ENCODE measurements at regions not wholly inside any gene's neighbourhood (a gene's known extent, or its start where the extent isn't known, plus 50 kb on each side); places are given as distances from the start of the nearest gene placed in this dataset.

DNA sequence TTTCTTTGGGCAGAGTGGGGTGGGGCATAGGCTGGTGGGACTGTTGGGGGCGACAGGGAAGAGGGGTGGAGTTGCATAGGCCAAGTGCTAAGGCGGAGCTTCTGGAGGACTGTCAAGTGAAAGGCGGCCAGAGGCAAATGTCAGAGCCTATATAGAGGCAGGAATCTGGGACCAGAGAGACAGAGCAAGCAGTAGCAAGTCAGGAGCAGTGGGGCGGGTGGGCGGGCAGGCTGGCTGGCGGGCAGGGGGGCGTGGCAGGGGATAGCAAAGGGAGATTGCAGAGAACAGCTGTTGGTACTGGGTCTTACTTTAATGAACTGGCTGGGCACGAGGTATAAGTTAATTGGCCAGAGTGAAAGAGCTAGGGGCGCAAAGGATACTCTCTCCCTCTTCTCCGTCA is 89.8 kb downstream of the RTL9 start:
- Histone ChIP-seq H3K4me3 (ENCODE audit: low read length) (no peak overlapping the region), H3K4me2 (ENCODE audit: low read length) (no peak overlapping the region), H3K9me2 (ENCODE audit: insufficient read depth, low read length) (no peaks in the 10 kb centered on the region), H3K36me3 (ENCODE audit: insufficient read depth, low read length) (no peaks in the 10 kb centered on the region), H2AFZ (ENCODE audit: low read depth, low read length) (no peak overlapping the region), H3K9me3 (ENCODE audit: low read length) (no peaks in the 10 kb centered on the region), H4K20me1 (ENCODE audit: insufficient read depth) (no peaks in the 10 kb centered on the region), H3K79me2 (replicated peaks; ENCODE audit: insufficient read depth, low read length) (no peaks in the 10 kb centered on the region), H3K27me3 (ENCODE audit: insufficient read depth, low read depth, low read length) (no peaks in the 10 kb centered on the region), H3F3A (ENCODE audit: insufficient read depth, low read length, poor library complexity, severe bottlenecking) (no peaks in the 10 kb centered on the region), H3K9ac (ENCODE audit: low read length) (no peak overlapping the region), H3K27ac (ENCODE audit: low read length) (no peak overlapping the region)
- TF ChIP-seq EZH2 (IDR thresholded peaks at IDR 0.05; ENCODE audit: borderline replicate concordance, insufficient read depth, low read length, poor library complexity, severe bottlenecking) (no peak), RAD21 (conservative IDR thresholded peaks at IDR 0.05) (no peak), POLR2AphosphoS5 (IDR thresholded peaks at IDR 0.05) (no peak), MXI1 (conservative IDR thresholded peaks at IDR 0.05; ENCODE audit: poor library complexity, severe bottlenecking) (no peak), EP300 (conservative IDR thresholded peaks at IDR 0.05; ENCODE audit: poor library complexity, severe bottlenecking) (no peak), TAF1 (IDR thresholded peaks at IDR 0.05; ENCODE audit: low read depth) (no peak), SMC3 (conservative IDR thresholded peaks at IDR 0.05; ENCODE audit: poor library complexity) (no peak)
- TF ChIP-seq, protein P1, sequence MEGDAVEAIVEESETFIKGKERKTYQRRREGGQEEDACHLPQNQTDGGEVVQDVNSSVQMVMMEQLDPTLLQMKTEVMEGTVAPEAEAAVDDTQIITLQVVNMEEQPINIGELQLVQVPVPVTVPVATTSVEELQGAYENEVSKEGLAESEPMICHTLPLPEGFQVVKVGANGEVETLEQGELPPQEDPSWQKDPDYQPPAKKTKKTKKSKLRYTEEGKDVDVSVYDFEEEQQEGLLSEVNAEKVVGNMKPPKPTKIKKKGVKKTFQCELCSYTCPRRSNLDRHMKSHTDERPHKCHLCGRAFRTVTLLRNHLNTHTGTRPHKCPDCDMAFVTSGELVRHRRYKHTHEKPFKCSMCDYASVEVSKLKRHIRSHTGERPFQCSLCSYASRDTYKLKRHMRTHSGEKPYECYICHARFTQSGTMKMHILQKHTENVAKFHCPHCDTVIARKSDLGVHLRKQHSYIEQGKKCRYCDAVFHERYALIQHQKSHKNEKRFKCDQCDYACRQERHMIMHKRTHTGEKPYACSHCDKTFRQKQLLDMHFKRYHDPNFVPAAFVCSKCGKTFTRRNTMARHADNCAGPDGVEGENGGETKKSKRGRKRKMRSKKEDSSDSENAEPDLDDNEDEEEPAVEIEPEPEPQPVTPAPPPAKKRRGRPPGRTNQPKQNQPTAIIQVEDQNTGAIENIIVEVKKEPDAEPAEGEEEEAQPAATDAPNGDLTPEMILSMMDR (IDR thresholded peaks at IDR 0.05; ENCODE audit: poor library complexity, severe bottlenecking): no peak
- TF ChIP-seq, protein P2, sequence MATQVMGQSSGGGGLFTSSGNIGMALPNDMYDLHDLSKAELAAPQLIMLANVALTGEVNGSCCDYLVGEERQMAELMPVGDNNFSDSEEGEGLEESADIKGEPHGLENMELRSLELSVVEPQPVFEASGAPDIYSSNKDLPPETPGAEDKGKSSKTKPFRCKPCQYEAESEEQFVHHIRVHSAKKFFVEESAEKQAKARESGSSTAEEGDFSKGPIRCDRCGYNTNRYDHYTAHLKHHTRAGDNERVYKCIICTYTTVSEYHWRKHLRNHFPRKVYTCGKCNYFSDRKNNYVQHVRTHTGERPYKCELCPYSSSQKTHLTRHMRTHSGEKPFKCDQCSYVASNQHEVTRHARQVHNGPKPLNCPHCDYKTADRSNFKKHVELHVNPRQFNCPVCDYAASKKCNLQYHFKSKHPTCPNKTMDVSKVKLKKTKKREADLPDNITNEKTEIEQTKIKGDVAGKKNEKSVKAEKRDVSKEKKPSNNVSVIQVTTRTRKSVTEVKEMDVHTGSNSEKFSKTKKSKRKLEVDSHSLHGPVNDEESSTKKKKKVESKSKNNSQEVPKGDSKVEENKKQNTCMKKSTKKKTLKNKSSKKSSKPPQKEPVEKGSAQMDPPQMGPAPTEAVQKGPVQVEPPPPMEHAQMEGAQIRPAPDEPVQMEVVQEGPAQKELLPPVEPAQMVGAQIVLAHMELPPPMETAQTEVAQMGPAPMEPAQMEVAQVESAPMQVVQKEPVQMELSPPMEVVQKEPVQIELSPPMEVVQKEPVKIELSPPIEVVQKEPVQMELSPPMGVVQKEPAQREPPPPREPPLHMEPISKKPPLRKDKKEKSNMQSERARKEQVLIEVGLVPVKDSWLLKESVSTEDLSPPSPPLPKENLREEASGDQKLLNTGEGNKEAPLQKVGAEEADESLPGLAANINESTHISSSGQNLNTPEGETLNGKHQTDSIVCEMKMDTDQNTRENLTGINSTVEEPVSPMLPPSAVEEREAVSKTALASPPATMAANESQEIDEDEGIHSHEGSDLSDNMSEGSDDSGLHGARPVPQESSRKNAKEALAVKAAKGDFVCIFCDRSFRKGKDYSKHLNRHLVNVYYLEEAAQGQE (IDR thresholded peaks at IDR 0.05; ENCODE audit: borderline replicate concordance): no peak

DNA sequence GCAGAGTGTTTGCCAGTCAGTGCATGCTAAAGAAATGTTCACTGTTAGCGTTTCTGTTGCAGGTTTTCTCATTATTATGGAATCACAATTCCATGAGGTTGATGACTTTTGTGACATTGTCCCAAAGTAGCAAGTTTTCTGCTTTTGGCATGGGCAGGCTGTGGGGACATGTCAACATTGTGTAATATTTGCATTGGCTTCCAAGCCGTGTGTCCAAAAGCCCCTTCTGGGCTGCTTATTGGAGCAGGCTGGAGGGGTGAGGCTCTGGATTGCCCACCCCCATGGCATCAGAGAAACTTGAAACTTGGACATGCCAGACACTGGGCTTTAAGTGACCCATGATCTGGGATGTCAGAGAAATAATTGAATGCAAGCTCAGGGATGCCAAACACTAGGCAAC is 90.7 kb downstream of the RTL9 start:
- Histone ChIP-seq H3K27ac (ENCODE audit: low read length) (no peak overlapping the region), H3K4me2 (ENCODE audit: low read length) (no peak overlapping the region), H3K4me3 (ENCODE audit: low read length) (no peak overlapping the region), H3K36me3 (ENCODE audit: insufficient read depth, low read length) (no peaks in the 10 kb centered on the region), H3K9me2 (ENCODE audit: insufficient read depth, low read length) (no peaks in the 10 kb centered on the region), H3K9ac (ENCODE audit: low read length) (no peak overlapping the region), H4K20me1 (ENCODE audit: insufficient read depth) (no peaks in the 10 kb centered on the region), H3K9me3 (ENCODE audit: low read length) (no peaks in the 10 kb centered on the region), H2AFZ (ENCODE audit: low read depth, low read length) (no peak overlapping the region), H3F3A (ENCODE audit: insufficient read depth, low read length, poor library complexity, severe bottlenecking) (no peaks in the 10 kb centered on the region), H3K27me3 (ENCODE audit: insufficient read depth, low read depth, low read length) (no peaks in the 10 kb centered on the region), H3K79me2 (replicated peaks; ENCODE audit: insufficient read depth, low read length) (no peaks in the 10 kb centered on the region)
- TF ChIP-seq TAF1 (IDR thresholded peaks at IDR 0.05; ENCODE audit: low read depth) (no peak), SMC3 (conservative IDR thresholded peaks at IDR 0.05; ENCODE audit: poor library complexity) (no peak), MXI1 (conservative IDR thresholded peaks at IDR 0.05; ENCODE audit: poor library complexity, severe bottlenecking) (no peak), EP300 (conservative IDR thresholded peaks at IDR 0.05; ENCODE audit: poor library complexity, severe bottlenecking) (no peak), RAD21 (conservative IDR thresholded peaks at IDR 0.05) (no peak), POLR2AphosphoS5 (IDR thresholded peaks at IDR 0.05) (no peak), EZH2 (IDR thresholded peaks at IDR 0.05; ENCODE audit: borderline replicate concordance, insufficient read depth, low read length, poor library complexity, severe bottlenecking) (no peak)
- TF ChIP-seq, protein P2 (IDR thresholded peaks at IDR 0.05; ENCODE audit: borderline replicate concordance): no peak
- TF ChIP-seq, protein P1 (IDR thresholded peaks at IDR 0.05; ENCODE audit: poor library complexity, severe bottlenecking): no peak

All from neural cell (in vitro differentiated cells).